Keratinocyte (primary cell): ENCODE measurements at regions not wholly inside any gene's neighbourhood (a gene's known extent, or its start where the extent isn't known, plus 50 kb on each side); places are given as distances from the start of the nearest gene placed in this dataset.

ENCODE experiments used
- CTCF ChIP-seq, 3 experiments: IDR thresholded peaks in 1 of 3; conservative IDR thresholded peaks in 1 of 3; optimal IDR thresholded peaks in 1 of 3; 2 replicates in 2 of 3; 3 replicates in 1 of 3; pipeline versions ENCODE3 to v1.5.1; 2011; ENCODE audit warnings: low read length in 3 of 3, mild to moderate bottlenecking in 3 of 3, moderate library complexity in 2 of 3, control low read depth in 1 of 3, inconsistent platforms in 1 of 3; ENCODE audit not compliant: insufficient read depth in 2 of 3; ENCODE audit errors: extremely low read depth in 1 of 3
- EZH2 ChIP-seq: IDR thresholded peaks from one replicate; pipeline ENCODE4 v1.6.1; 2012; ENCODE audit warnings: inconsistent platforms, mild to moderate bottlenecking, low read length, moderate library complexity

DNA sequence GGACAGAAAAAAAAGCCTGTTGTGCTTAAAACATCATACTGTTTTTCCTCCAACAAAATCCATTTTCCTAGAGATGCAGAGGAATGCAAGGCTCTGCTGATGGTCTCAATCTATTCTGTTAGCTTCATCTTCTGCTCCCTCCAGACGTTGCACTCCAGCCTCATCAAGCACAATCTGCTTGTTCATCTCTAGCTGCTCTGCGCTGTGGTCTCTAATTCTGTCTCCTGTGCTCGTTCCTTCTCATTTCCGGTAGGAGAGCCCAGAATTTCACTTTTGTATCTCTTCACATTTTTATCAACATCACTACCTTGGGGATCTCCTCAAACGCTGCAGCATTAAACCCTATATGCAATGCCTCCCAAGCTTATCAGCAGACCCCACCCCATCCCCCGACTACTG lies 708.9 kb downstream of the RNF144A start:
- TF ChIP-seq CTCF (optimal IDR thresholded peaks at IDR 0.05 in 1 of 3, IDR thresholded peaks at IDR 0.05 in 1 of 3, conservative IDR thresholded peaks at IDR 0.05 in 1 of 3; ENCODE audit: extremely low read depth in 1 of 3, insufficient read depth in 2 of 3, low read length in 3 of 3) (no peak), EZH2 (no peak)
